Suprapubic skin (tissue), 4 donors: ENCODE measurements at regions not wholly inside any gene's neighbourhood (a gene's known extent, or its start where the extent isn't known, plus 50 kb on each side); places are given as distances from the start of the nearest gene placed in this dataset.

Source experiments
- CTCF ChIP-seq, 2 donors: fragments of 200-600 bp in 1 of 2; fragments of 450-650 bp in 1 of 2; sonication (generic) in 1 of 2; IDR thresholded peaks; one replicate each; pipeline ENCODE4 v1.5.1; 2016 to 2019; ENCODE audit warnings: antibody characterized with exemption in 2 of 2, mild to moderate bottlenecking in 1 of 2, moderate library complexity in 1 of 2
- EP300 ChIP-seq: sonication (generic); formaldehyde crosslinking; IDR thresholded peaks from one replicate; pipeline ENCODE4 v1.6.1; 2017; ENCODE audit warnings: antibody characterized with exemption
- POLR2A ChIP-seq, 2 donors: fragments of 450-650 bp; IDR thresholded peaks; one replicate each; pipeline ENCODE4 v1.6.1; 2017; ENCODE audit warnings: antibody characterized with exemption in 2 of 2, mild to moderate bottlenecking in 2 of 2, moderate library complexity in 2 of 2
- POLR2AphosphoS5 ChIP-seq, 3 donors: sonication (generic); formaldehyde crosslinking; IDR thresholded peaks; one replicate each; pipeline ENCODE4 v1.6.1; 2017; ENCODE audit warnings: antibody characterized with exemption in 3 of 3

- no peak for TF ChIP-seq CTCF (IDR thresholded peaks at IDR 0.05)
- no peak for TF ChIP-seq POLR2AphosphoS5 (IDR thresholded peaks at IDR 0.05)
- no peak for TF ChIP-seq POLR2A (IDR thresholded peaks at IDR 0.05)
- no peak for TF ChIP-seq EP300
These were observed 475.0 kb downstream of the GLRX3 start for GRCh38 chr10:130611239-130611638.
